ENCODE measurements at regions not wholly inside any gene's neighbourhood (a gene's known extent, or its start where the extent isn't known, plus 50 kb on each side); places are given as distances from the start of the nearest gene placed in this dataset.

GRCh38 chr18:35770376-35771014 is 189.0 kb downstream of the GALNT1 start:
- Histone ChIP-seq H3K27me3 (no peaks in the 10 kb centered on the region), H3K36me3 (replicated peaks in 1 of 2) (no peaks in the 10 kb centered on the region), H3K4me1 (replicated peaks in 1 of 2) (no peaks in the 10 kb centered on the region), H3K9me3 (replicated peaks in 1 of 3) (no peaks in the 10 kb centered on the region), H3K4me3 (no peak overlapping the region), H3K27ac (no peak overlapping the region)
- 64 to 69% (median 67%) methylated on average over 4 to 5 of the region's 5 CpGs for WGBS, 4 donors
- TF ChIP-seq POLR2A (IDR thresholded peaks at IDR 0.05) (no peak), CTCF (IDR thresholded peaks at IDR 0.05) (no peak)
- intact Hi-C loops (cut with DNase I) = no loop called here
- no peak for DNase-seq

- Histone ChIP-seq H3K9me3 (replicated peaks in 1 of 3) (no peaks in the 10 kb centered on the region), H3K4me1 (replicated peaks in 1 of 2) (peaks cover 0 to under 1% of the 10 kb centered on the region in 2 donors), H3K36me3 (replicated peaks in 1 of 2) (no peaks in the 10 kb centered on the region), H3K27ac (no peak overlapping the region), H3K4me3 (no peak overlapping the region), H3K27me3 (no peaks in the 10 kb centered on the region)
- intact Hi-C loops (cut with DNase I) = no loop called here
- DNase-seq = no peak
- WGBS, 4 donors = 59 to 71% (median 68%) methylated on average over 4 of the region's 4 CpGs
- TF ChIP-seq CTCF (IDR thresholded peaks at IDR 0.05) (no peak), POLR2A (IDR thresholded peaks at IDR 0.05) (no peak)
Observed at GRCh38 chr18:35771172-35771571, 189.6 kb downstream of the GALNT1 start.

- no peaks in the 10 kb centered on the region for H3K9me3 ChIP-seq (replicated peaks in 1 of 3)
- no peaks in the 10 kb centered on the region for H3K27me3 ChIP-seq
- intact Hi-C loops (cut with DNase I) = no loop called here
- H3K4me1 ChIP-seq (replicated peaks in 1 of 2) = peaks cover 0 to 4% of the 10 kb centered on the region in 2 donors
- no peak overlapping the region for H3K27ac ChIP-seq
- H3K4me3 ChIP-seq = no peak overlapping the region
- 30 to 50% (median 35%) methylated on average over 2 of the region's 2 CpGs for WGBS, 4 donors
- H3K36me3 ChIP-seq (replicated peaks in 1 of 2) = no peaks in the 10 kb centered on the region
- no peak for TF ChIP-seq POLR2A (IDR thresholded peaks at IDR 0.05)
- TF ChIP-seq CTCF (IDR thresholded peaks at IDR 0.05) = no peak
- no peak for DNase-seq
Observed at GRCh38 chr18:35775887-35776286, 194.3 kb downstream of the GALNT1 start.

- Histone ChIP-seq H3K4me3 (no peak overlapping the region), H3K27ac (no peak overlapping the region), H3K36me3 (replicated peaks in 1 of 2) (no peaks in the 10 kb centered on the region), H3K9me3 (replicated peaks in 1 of 3) (no peaks in the 10 kb centered on the region), H3K4me1 (replicated peaks in 1 of 2) (peaks cover 0 to 4% of the 10 kb centered on the region in 2 donors), H3K27me3 (no peaks in the 10 kb centered on the region)
- intact Hi-C loops (cut with DNase I) = no loop called here
- no peak for TF ChIP-seq POLR2A (IDR thresholded peaks at IDR 0.05)
- TF ChIP-seq CTCF (IDR thresholded peaks at IDR 0.05) = no peak
- DNase-seq = no peak
- WGBS, 4 donors = 85 to 95% (median 90%) methylated on average over 2 of the region's 2 CpGs
Observed at GRCh38 chr18:35776473-35776872, 194.9 kb downstream of the GALNT1 start.

Data from adrenal gland (tissue), 9 donors.